DMS 273 treated with DMSO at 0.1 percent for 48 hours (cell line): ENCODE measurements at regions not wholly inside any gene's neighbourhood (a gene's known extent, or its start where the extent isn't known, plus 50 kb on each side); places are given as distances from the start of the nearest gene placed in this dataset.

Source experiments
- DNase-seq: peaks from one replicate; lab custom pipeline; 2025; lab: John Stamatoyannopoulos, UW

DNA sequence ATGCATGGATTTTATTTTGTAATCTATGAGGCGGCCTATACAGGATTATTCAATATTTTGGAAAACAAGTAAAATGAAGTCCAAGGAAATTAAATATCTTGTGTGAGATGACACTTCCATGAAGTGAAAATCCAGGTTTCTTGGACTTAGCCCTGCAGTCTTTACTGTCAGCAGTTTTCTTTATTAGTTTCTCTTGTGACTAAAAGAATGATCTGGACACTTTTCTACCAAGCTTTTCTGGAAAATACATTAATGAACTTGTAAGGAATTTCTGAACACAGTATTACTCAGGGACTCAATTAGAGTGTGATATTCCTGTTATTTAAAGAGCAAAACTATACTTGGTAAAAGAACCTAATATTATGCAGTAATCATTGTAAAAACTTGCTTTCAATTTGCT is 610.4 kb upstream of the SLC8A1 start:
- DNase-seq, result no peak

DNA sequence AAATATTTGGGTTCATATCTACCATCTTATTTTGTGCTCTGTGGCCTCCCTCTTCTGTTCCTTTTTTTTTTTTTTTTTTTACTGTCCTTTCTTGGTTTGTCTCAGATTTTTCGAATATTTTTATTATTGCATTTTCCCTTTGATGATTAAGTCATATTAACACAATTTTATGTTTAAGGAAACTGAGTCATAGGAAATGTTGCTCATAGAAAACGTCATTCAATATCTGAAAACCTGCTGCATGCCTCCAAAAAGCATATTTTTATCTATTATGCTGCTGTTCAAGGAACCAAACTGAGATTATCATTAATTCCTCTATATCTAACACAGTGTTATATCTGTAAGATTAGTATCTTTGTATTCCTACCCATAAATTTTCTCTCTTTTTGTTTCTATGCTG is 614.3 kb upstream of the SLC8A1 start:
- DNase-seq, result no peak

DNA sequence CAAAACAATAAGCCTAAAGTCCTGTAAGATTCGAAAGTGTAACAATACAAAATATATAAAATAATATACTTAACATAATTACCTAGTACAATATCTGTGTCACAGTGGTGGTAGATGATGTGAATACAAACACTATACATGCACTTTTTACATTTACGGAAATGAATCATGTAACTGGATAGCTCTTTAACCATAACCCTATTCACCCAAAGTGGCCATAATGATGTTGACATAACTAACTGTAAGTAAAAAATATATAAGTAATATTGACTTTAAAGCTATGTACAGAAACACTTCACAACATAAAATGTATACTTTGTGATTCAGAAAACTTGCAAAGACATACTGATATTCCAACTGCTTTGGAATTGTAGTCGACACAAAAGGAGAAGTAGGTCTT is 616.9 kb upstream of the SLC8A1 start:
- no peak for DNase-seq

DNA sequence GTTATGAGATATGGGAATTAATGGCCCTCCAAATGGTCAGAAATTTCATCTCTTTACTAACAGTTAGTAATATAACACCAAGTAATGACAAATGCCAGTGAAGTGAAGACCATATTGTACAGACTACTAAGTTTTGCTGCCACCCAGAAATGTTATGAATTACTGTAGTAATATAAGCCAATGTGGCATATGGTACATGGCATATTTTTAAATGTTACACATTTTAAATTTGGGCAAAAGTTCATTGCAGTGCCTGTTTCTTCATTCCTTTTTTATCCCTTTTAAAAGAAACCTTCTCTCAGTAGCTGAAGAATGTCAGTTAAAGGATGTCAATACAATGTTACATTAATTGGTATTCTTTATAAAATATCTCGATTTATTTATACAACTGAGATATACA is 626.5 kb upstream of the SLC8A1 start:
- DNase-seq, result no peak

DNA sequence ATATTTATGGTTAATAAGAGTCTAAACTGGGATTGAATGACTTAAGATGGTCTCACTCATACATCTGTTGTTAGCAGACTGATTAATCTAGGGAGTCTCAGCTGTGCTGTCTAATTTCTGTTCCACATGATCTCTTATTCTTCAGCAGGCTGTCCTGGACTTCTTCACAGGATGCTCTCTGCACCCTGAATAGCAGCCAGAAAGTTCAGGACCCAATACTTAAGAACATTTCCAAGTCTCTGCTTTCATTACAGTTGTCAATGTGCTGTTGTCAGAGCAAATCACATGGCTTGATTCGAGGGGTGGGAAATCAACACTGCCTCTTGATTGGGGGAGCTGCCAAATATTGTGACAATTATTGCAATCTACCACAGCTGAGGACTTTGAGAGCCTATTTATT is 627.1 kb upstream of the SLC8A1 start:
- DNase-seq, result no peak

DNA sequence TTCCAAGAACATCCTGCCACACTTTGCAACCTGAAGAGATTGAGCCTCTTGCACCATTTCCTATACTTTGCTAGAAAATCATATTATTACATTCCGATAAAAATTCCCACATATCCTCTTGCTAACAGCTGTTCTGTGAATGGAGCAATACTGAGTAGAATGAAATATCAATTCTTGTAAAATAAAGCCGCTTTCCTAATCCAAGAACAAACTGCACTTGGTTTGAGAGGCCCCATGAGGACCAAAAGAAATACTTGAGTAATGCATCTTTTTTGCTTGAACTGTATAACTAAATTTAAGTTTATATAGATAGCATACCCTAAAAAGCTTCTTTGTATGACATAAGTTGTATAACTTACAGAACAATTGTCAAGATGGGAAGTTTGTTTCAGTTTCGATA is 632.4 kb upstream of the SLC8A1 start:
- DNase-seq, result no peak

DNA sequence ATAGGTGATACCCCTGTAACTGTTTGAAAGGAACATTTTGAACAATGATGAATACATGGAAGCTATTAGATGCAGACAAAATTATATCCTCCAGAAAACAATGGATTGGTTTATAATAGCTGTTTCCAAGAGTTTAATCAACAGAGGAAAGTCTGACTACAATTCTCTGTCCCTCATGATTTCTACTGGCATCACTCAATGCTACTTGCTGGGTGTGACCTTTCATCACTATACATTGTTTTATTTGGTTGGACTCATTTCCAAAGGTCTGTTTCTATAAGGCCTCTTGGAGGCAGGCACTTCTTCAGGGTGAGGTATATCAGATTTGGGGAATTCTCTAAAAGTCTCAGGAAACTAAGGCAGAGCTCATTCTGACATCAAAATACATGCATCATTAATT is 636.1 kb upstream of the SLC8A1 start:
- DNase-seq, result no peak

DNA sequence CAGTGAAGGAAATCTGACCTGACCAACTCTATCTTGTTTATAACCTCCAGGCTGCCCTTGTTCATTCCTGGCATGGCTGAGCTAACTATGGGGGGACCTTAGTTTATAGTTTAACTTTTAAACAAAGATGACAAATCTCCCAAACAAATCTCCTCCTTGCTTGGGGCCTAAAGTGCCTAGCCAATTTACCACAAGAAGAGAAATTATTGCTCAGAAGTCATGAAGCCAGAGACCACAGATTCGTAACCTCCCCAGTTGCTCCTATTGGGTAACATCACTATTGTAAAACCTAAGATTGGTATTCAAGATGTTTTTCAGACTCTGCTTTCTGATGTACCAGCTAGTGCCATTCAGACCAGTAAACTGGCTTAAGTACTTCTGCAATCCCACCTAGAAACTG is 649.4 kb upstream of the SLC8A1 start:
- no peak for DNase-seq

DNA sequence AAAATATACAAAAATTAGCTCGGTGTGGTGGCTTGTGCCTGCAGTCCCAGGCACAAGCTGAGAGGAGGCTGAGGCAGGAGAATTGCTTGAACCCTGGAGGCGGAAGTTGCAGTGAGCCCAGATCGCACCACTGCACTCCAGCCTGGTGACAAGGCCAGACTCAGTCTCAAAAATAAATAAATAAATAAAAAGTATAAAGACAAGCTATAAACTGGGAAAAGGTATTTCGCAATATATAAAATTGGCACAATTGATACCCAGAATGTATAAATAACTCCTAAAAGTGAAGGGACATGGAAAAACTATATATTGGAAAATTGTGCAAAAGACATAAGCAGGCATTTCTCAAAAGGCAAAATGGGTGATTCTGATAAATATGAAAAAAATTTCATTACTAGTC is 657.9 kb upstream of the SLC8A1 start:
- no peak for DNase-seq

DNA sequence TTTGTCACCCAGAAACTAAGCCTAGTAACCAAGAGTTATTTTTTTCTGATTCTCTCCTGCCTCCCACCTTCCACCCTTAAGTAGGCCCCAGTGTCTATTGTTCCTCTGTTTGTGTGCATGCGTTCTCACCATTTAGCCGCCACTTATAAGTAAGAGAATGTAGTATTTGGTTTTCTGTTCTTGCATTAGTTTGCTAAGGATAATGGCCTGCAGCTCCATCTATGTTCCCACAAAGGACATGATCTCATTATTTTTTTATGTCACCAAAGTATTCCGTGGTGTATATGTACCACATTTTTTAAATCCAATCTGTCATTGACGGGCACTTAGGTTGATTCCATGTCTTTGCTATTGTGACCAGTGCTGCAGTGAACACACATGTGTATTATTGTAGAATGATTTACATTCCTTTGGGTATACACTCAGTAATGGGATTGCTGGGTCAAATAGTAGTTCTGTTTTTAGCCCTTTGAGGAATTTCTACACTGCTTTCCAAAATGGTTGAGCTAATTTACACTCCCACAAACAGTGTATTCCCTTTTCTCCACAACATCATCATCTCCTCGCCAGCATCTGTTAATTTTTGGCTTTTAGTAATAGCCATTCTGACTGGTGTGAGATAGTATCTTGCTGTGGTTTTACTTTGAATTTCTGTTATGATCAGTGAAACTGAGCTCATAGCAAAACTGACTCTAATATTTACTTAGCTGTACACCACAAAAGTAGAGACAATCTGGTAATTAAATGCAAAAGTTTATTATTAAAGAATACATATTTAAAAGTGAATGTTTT is 660.1 kb upstream of the SLC8A1 start:
- no peak for DNase-seq

DNA sequence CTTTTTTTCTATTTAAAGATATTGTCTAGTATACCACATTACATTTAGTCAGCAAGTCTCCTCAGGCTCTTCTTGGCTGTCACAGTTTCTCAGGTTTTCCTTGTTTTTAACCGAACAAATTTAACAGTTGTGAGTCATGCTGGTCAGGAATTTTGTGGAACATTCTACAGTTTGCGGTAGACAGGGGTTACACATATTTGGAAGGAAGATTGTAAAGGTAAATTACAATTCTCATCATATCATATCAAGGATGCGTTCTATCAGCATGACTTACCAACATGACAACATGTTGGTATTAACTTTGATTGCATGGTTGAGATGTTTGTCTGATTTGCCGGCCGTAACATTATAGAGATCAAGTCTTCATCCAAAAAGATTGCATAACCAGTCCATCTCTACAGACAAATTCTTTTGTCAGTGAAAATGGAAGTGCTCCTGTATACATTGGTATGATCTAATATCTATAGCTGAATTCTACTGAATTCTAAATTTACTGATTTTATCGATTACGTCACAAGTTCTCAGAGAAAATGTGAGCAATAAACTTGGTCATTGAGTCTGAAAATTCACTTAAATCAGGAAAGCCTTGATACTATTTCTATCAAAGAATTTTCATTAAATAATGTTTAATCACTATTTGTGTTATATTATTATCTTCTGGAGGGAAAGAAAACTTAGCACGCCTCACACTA is 664.4 kb upstream of the SLC8A1 start:
- no peak for DNase-seq

DNA sequence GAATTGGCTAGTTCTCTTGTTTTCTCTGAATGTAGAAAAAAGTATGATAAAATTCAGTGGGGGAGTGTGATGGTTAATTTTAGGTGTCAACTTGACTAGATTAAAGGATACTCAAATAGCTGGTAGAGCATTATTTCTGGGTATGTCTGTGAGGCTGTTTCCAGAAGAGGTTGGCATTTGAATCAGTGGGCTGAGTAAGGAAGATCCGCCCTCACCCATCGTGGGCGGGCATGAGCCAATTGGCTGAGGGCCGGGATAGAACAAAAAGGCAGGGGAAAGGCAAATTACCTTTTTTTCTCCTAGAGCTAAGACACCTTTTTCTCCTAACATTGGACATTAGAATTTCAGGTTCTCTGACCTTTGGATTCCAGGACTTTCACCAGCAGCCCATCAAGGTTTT is 667.6 kb upstream of the SLC8A1 start:
- DNase-seq, result no peak

DNA sequence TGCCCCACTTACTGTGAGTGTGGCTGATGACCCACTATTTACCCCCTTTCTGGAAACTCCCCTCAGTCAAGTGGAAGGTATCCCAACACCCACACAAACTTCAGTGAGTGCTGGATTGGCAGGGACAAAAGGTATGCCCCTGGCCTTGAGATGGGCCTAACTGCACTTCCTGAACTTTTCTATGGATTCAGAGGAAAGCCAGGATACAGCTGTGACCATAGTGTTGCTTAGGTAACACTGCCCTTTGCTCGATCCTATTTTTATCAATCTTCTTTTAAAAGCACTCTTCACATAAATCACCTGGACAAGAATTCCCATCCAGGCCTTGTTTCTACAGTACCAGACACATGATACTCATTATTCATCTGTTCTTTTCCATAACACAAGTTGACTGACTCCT is 671.5 kb upstream of the SLC8A1 start:
- no peak for DNase-seq

DNA sequence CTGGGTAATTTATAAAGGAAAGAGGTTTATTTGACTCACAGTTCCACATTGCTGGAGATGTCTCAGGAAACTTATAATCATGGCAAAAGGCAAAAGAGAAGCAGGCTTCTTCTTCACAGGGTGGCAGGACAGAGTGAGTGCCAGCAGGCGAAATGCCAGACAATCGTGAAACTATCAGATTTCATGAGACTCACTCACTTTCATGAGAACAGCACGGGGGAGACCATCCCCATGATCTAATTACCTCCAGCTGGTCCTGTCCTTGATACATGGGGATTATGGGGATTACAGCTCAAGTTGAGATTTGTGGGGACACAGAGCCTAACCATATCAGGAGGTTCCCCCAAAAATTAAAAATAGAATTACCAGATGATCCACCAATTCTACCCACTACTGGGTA is 675.5 kb upstream of the SLC8A1 start:
- DNase-seq, result no peak

DNA sequence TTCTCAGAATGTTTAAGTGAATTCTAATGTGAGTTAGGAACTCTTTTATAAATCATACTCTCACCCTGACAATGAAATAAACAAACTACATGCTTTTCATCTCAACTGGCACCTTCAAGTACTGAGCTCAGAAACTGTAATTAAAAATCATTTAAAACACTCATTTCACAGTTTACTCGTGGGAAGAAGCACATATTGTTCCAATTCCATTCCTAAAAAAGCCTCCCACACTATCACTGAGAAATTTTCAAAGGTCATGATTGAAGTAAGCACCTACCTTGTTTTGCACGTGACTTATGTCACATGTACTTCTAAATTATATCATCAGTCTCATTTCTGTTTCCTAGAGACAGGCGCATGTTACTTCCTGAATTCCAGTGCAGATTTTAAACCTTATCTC is 678.1 kb upstream of the SLC8A1 start:
- no peak for DNase-seq

DNA sequence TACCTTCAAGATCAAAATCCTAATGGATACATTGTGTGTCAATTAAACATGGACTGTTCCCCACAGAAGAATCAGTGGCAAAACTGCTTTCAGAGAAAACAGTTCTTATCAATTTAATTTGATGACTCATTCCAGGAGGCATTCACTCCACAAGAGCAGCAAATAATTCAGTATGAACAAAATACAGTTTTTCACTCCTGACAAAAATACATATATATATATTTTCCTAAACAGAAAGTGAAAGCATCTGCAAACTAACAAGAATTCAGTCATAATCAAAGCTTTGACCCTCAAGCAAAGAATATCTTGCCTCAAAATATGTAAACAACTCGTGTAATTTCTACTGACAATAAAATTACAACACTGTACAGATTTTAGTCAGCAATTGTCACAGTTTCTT is 685.1 kb upstream of the SLC8A1 start:
- DNase-seq, result no peak

DNA sequence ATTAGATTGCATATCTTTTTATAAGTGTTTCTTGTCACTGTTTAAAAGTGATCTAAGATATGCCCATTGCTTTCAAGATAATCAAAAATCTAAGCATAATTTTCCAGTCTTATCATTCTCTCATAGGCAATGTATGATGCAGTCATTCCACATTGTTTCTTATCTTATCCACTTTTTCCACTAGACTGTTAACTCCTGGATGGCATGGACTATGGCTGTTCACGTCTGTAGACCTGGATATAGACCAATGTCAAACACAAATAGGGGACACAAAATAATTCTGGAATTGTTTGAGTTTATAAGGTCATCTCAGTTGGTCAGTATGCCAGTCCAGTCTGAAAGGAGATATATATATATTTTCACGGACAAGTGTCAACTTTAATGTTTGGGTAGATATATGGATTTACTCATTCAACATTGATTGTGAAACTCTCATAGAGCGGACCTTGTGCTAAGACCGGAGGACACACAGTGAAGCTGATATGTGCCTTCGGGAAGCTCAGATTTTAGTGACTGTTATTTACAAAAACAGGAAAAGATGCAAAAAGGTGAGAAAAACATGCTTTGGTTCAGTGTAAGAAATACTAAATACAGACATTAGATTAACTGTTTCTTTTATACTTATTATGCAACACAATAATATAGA is 689.4 kb upstream of the SLC8A1 start:
- DNase-seq, result no peak

DNA sequence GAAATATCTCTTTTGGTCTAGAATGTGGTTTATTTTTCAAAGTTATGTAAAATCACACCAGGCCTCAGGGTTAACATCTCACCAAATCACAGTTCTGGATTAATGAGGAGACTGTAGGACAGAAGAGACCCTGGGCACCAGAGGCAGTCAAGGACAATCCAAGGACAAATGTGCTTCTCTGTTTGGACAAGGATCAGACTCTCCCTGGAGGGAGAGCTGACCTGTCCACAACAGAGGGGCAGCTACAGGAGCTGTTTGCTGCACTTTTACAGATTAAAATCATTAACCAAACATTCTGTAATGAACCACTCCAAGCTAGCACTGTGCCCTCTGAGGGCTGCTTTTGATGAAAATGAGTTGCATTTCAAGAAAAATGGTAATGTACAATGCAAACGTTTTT is 690.6 kb upstream of the SLC8A1 start:
- no peak for DNase-seq

DNA sequence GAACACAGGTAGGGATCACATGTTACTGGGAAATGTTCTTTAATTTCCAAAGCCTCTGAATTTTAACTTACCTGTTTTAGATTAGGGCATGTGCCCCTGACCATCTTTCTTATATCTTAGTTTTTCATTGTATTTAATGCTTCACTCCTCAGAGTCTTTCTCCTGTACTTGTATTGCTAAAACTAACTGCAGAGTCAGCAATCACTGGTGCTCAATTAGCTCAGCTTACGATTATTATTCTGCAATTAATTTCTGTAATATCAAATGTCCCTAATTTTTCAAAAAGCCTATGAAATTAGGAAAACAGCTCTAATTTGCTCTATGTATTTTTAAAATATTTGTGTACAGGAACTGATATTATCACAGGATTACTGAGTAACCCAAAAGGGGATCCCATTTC is 693.2 kb upstream of the SLC8A1 start:
- no peak for DNase-seq

DNA sequence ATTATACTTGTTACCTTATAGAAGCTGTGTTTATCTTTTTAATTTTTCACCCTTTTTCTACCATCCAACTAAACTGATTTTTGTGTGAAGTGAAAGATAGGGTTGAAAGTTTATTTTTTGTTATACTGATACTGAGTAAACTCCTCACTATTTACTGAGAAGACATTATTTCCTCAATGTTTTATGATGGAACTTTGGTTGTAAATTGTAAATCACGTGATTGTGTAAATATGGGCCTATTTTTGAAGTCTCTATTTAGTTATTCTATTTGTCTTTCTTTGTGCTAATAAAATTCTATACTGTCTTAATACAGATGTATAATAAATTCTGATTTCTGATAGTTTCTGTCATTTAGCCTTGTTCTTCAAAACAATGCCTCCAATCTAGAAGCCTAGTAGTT is 697.2 kb upstream of the SLC8A1 start:
- no peak for DNase-seq

DNA sequence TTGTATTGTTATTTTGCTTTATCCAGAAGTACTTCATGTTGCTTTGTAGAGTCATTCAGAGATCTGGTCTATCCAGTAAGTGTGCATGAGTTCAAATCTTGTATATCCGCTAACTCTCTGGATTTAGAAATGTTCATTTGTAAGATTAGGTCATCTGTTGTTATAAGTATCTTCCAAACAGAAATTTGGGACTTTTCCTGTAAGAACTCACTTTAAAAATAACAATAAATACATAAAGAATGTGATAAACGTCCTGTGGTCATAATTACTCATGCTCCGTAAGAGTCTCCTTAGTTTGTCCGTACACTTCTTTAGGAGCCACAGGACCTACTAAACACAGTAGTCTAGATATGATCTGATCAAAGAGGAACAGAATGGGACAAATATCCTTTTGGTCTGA is 699.9 kb upstream of the SLC8A1 start:
- DNase-seq, result no peak

DNA sequence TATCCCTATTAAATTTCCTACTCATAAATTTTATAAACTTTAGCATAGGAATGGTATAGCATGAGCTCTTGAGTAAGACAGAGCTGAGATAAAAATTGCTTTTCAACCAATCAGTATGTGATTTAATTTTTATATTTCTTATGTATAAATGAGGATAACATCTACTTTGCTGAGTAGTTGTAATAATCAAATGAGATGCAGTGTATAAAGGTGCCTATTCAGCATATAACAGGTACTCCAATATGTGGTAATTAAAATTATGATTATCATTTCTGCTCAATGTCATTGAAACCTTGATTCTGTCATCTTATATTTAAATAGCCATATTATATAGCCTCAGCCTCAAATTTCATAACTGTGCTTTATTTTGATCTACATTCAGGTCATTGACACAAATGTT is 700.4 kb upstream of the SLC8A1 start:
- DNase-seq, result no peak

DNA sequence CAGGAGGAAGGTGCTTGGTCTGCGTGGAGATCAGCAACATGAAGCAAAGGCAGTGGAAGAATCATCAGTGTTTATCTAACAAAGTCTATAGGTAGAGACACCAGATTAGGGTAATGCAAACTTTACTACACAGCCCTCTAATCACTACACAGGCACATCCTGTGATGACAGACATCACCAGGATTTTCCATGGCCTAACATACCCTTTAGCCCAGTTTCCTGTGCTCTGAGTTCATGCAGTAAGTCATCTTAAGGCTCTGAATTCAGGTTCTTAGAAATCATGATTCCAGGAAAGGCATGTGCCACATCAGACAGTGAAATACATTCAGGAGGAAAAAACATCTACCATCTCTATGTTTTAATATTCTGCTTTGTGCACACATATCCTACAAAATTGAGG is 708.5 kb upstream of the SLC8A1 start:
- DNase-seq, result no peak

DNA sequence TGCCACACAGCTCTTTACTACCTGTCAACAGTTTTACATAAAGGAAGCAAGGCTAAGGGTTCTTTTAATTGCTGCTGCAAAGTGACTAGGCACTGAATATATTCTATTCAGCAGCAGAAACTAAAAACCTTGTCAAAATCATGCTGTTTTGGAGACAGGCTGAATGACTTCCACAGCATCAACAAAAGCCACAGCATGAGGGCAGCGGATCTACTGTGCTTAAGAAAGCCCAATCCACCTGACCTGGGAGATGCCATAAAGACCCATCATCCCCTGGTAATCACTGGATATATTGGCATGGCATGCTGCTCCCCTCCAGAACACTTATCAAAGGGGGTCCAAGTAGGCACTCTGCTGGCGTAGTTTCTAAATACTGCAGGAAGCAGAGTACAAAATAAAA is 715.1 kb upstream of the SLC8A1 start:
- DNase-seq, result no peak
